ENCODE measurements at regions not wholly inside any gene's neighbourhood (a gene's known extent, or its start where the extent isn't known, plus 50 kb on each side); places are given as distances from the start of the nearest gene placed in this dataset.

DNA sequence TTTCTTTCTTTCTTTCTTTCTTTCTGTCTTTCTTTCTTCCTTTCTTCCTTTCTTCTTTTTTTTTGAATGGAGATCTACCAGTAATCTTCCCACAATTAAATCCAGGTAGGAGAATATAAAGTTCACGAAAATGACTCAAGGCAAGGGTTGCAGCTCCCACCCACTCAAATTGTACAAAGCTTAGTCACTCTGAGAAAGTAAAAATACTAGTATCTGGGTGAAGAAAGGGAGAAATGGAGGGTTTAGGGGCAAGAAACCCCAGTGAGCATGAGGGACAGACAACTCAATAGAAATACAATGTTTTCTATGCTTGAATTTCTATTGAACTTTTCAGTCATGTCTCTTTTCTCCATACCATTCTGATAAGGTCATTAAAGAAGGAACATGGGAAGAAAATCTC is 200.8 kb downstream of the GATA3 start:
- TF ChIP-seq, protein P1, sequence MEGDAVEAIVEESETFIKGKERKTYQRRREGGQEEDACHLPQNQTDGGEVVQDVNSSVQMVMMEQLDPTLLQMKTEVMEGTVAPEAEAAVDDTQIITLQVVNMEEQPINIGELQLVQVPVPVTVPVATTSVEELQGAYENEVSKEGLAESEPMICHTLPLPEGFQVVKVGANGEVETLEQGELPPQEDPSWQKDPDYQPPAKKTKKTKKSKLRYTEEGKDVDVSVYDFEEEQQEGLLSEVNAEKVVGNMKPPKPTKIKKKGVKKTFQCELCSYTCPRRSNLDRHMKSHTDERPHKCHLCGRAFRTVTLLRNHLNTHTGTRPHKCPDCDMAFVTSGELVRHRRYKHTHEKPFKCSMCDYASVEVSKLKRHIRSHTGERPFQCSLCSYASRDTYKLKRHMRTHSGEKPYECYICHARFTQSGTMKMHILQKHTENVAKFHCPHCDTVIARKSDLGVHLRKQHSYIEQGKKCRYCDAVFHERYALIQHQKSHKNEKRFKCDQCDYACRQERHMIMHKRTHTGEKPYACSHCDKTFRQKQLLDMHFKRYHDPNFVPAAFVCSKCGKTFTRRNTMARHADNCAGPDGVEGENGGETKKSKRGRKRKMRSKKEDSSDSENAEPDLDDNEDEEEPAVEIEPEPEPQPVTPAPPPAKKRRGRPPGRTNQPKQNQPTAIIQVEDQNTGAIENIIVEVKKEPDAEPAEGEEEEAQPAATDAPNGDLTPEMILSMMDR (IDR thresholded peaks at IDR 0.05): no peak
- no peak for TF ChIP-seq POLR2A (IDR thresholded peaks at IDR 0.05)

Measured in esophagus squamous epithelium (tissue), 4 donors.